ENCODE measurements at regions not wholly inside any gene's neighbourhood (a gene's known extent, or its start where the extent isn't known, plus 50 kb on each side); places are given as distances from the start of the nearest gene placed in this dataset.
A peak's percentile ranks its signal among the peaks of the same experiment; 100 is the strongest.

DNA sequence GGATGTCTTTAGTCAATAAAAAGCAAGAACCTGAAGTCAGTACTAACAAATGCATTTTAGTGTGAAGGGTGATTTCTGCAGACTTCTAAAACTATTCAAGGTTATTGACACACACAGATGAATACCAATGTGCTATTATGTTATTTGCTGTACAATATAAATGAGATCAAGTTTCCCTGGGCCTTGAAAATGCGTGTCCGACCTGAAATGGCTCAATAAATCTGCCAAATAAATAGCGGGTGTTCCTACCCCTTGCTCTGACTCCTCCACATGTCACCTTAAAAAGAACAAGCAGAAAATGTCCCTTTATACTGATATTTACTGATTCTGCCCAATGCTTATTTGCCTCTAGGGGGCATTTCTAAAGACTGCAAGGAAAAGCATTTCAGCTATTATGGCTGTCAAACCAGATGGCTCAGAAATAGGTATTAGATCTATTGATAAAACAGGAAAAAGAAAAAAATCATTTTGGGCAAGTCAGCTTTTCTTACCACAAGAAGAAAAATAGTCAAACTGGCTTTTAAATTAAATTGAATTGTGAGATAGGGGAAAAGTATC is 367.3 kb upstream of the KITLG start:
- Histone ChIP-seq H3K27me3 (replicated peaks in 2 of 5; ENCODE audit: control insufficient read depth in 4 of 5, insufficient read depth in 5 of 5, low read length in 4 of 5) (no peaks in the 10 kb centered on the region), H3K36me3 (ENCODE audit: control insufficient read depth in 4 of 4, insufficient read depth in 4 of 4, low read length in 3 of 4) (no peaks in the 10 kb centered on the region), H3K4me1 (ENCODE audit: control extremely low read depth in 1 of 4, control insufficient read depth in 4 of 4, insufficient read depth in 4 of 4, low read length in 3 of 4) (peaks cover 0 to 27% (median 16%) of the 10 kb centered on the region in 4 experiments), H3K4me3 (ENCODE audit: control insufficient read depth in 1 of 7, extremely low read depth in 1 of 7, insufficient read depth in 4 of 7, low read depth in 2 of 7, low read length in 6 of 7) (no peak overlapping the region), H3K9me3 (ENCODE audit: control extremely low read depth in 1 of 5, control insufficient read depth in 4 of 5, insufficient read depth in 2 of 5, low read depth in 1 of 5, low read length in 4 of 5) (no peaks in the 10 kb centered on the region), H3K27ac (ENCODE audit: insufficient read depth in 1 of 2, low read depth in 1 of 2, low read length in 2 of 2, poor library complexity in 1 of 2, severe bottlenecking in 2 of 2) (no peak overlapping the region)
- WGBS (ENCODE audit: insufficient coverage), result 100% methylated on average over 3 of the region's 3 CpGs
- ChIA-PET POLR2A (no interaction called here), CTCF (interaction anchor here (0.6 kb wide), 1 partner anchor 883 kb away, joined by 3 read pairs; no protein-coding TSS in a partner anchor)
- no peak for DNase-seq

DNA sequence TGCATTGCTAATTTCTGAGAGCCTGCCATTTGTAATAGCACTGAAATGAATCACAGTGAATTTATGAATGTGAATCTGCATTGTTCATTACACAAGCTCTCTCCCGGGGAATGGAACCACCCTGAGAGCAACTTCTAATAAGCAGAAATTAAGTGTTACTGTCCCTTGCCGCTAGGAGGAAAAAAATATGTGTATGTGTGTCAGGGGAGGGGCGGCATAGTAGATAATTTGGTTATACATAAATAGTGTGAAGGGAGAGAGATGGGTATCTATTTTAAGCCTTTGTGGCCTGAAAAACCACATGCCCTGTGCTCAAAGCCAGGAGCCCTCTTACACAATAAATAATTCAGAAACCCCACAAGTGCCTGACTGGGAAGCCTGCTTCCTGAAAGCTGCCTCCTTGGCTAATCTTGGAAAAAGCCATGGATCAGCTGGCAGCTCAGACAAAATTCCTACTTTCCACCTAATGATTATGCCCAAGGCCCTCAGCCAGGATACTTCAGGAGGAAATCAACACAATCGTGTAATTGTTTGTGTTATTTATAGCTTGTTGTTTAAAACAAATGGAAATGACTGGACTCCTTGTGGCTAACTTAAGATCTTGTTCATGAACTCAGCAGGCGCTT is 366.2 kb upstream of the KITLG start:
- H3K4me3 ChIP-seq (ENCODE audit: control insufficient read depth in 1 of 7, extremely low read depth in 1 of 7, insufficient read depth in 4 of 7, low read depth in 2 of 7, low read length in 6 of 7), result peak overlapping the region in 2 of 7 experiments; percentile 10 to 18
- ChIA-PET POLR2A (no interaction called here), CTCF (interaction anchor here (0.6 to 1.5 kb wide), 3 partner anchors 14 to 882 kb away, joined by 3 read pairs; no protein-coding TSS in a partner anchor)
- no peaks in the 10 kb centered on the region for H3K9me3 ChIP-seq (ENCODE audit: control extremely low read depth in 1 of 5, control insufficient read depth in 4 of 5, insufficient read depth in 2 of 5, low read depth in 1 of 5, low read length in 4 of 5)
- no peak overlapping the region for H3K27ac ChIP-seq (ENCODE audit: insufficient read depth in 1 of 2, low read depth in 1 of 2, low read length in 2 of 2, poor library complexity in 1 of 2, severe bottlenecking in 2 of 2)
- no peaks in the 10 kb centered on the region for H3K27me3 ChIP-seq (replicated peaks in 2 of 5; ENCODE audit: control insufficient read depth in 4 of 5, insufficient read depth in 5 of 5, low read length in 4 of 5)
- peaks cover 0 to 27% (median 16%) of the 10 kb centered on the region in 4 experiments for H3K4me1 ChIP-seq (ENCODE audit: control extremely low read depth in 1 of 4, control insufficient read depth in 4 of 4, insufficient read depth in 4 of 4, low read length in 3 of 4)
- H3K36me3 ChIP-seq (ENCODE audit: control insufficient read depth in 4 of 4, insufficient read depth in 4 of 4, low read length in 3 of 4), result no peaks in the 10 kb centered on the region
- 28% methylated on average over 4 of the region's 5 CpGs for WGBS (ENCODE audit: insufficient coverage)
- peak; percentile 8 to 74 (median 68) for DNase-seq

DNA sequence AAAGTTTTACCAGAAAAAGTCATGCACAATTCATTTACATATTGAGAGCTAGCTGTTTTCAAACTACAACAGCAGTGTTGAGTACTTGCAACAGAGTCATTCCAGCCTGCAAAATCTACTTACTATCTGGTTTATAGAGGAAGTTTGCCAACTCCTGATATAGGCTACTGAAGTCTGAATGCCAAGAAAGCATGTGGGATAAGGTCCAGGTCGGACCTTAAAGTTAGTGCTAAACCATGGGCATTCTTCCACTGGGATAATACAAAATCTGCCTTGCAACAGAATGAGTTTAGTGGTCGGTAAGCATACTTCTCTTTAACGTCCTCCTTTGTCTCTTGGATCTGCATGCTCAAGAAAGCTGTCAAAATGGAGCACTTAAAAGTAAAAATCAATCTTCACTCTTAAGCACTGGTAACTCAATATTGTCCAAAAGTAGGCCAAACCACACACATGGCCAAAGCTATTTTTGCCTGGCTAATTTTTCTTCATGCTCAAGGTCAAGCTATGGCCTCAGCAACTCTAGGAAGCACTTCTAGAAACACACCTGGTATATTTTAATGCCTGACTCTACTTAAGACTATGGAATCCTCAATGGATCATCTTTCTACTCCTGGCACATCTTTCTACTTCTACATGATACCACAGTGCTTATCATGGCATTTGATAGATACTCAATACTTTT is 364.9 kb upstream of the KITLG start:
- Histone ChIP-seq H3K4me1 (ENCODE audit: control extremely low read depth in 1 of 4, control insufficient read depth in 4 of 4, insufficient read depth in 4 of 4, low read length in 3 of 4) (peaks cover 0 to 27% (median 16%) of the 10 kb centered on the region in 4 experiments), H3K27ac (ENCODE audit: insufficient read depth in 1 of 2, low read depth in 1 of 2, low read length in 2 of 2, poor library complexity in 1 of 2, severe bottlenecking in 2 of 2) (no peak overlapping the region), H3K36me3 (ENCODE audit: control insufficient read depth in 4 of 4, insufficient read depth in 4 of 4, low read length in 3 of 4) (no peaks in the 10 kb centered on the region), H3K9me3 (ENCODE audit: control extremely low read depth in 1 of 5, control insufficient read depth in 4 of 5, insufficient read depth in 2 of 5, low read depth in 1 of 5, low read length in 4 of 5) (no peaks in the 10 kb centered on the region), H3K4me3 (ENCODE audit: control insufficient read depth in 1 of 7, extremely low read depth in 1 of 7, insufficient read depth in 4 of 7, low read depth in 2 of 7, low read length in 6 of 7) (no peak overlapping the region), H3K27me3 (replicated peaks in 2 of 5; ENCODE audit: control insufficient read depth in 4 of 5, insufficient read depth in 5 of 5, low read length in 4 of 5) (no peaks in the 10 kb centered on the region)
- 97% methylated on average over 3 of the region's 3 CpGs for WGBS (ENCODE audit: insufficient coverage)
- ChIA-PET POLR2A (no interaction called here), CTCF (no interaction called here)
- DNase-seq, result peak in 1 of 3 donors; percentile 3

GRCh38 chr12:88944397-88944796 is 364.1 kb upstream of the KITLG start:
- ChIA-PET POLR2A (no interaction called here), CTCF (no interaction called here)
- H3K4me1 ChIP-seq (ENCODE audit: control extremely low read depth in 1 of 4, control insufficient read depth in 4 of 4, insufficient read depth in 4 of 4, low read length in 3 of 4), result peaks cover 0 to 27% (median 16%) of the 10 kb centered on the region in 4 experiments
- no peaks in the 10 kb centered on the region for H3K36me3 ChIP-seq (ENCODE audit: control insufficient read depth in 4 of 4, insufficient read depth in 4 of 4, low read length in 3 of 4)
- H3K27ac ChIP-seq (ENCODE audit: insufficient read depth in 1 of 2, low read depth in 1 of 2, low read length in 2 of 2, poor library complexity in 1 of 2, severe bottlenecking in 2 of 2), result no peak overlapping the region
- DNase-seq, result peak; percentile 46 to 92 (median 84)
- H3K9me3 ChIP-seq (ENCODE audit: control extremely low read depth in 1 of 5, control insufficient read depth in 4 of 5, insufficient read depth in 2 of 5, low read depth in 1 of 5, low read length in 4 of 5), result no peaks in the 10 kb centered on the region
- H3K27me3 ChIP-seq (replicated peaks in 2 of 5; ENCODE audit: control insufficient read depth in 4 of 5, insufficient read depth in 5 of 5, low read length in 4 of 5), result no peaks in the 10 kb centered on the region
- 17% methylated on average over 2 of the region's 3 CpGs for WGBS (ENCODE audit: insufficient coverage)
- H3K4me3 ChIP-seq (ENCODE audit: control insufficient read depth in 1 of 7, extremely low read depth in 1 of 7, insufficient read depth in 4 of 7, low read depth in 2 of 7, low read length in 6 of 7), result no peak overlapping the region

- H3K4me1 ChIP-seq (ENCODE audit: control extremely low read depth in 1 of 4, control insufficient read depth in 4 of 4, insufficient read depth in 4 of 4, low read length in 3 of 4), result peaks cover 0 to 13% (median 5%) of the 10 kb centered on the region in 4 experiments
- no peaks in the 10 kb centered on the region for H3K36me3 ChIP-seq (ENCODE audit: control insufficient read depth in 4 of 4, insufficient read depth in 4 of 4, low read length in 3 of 4)
- H3K9me3 ChIP-seq (ENCODE audit: control extremely low read depth in 1 of 5, control insufficient read depth in 4 of 5, insufficient read depth in 2 of 5, low read depth in 1 of 5, low read length in 4 of 5), result no peaks in the 10 kb centered on the region
- H3K27ac ChIP-seq (ENCODE audit: insufficient read depth in 1 of 2, low read depth in 1 of 2, low read length in 2 of 2, poor library complexity in 1 of 2, severe bottlenecking in 2 of 2), result no peak overlapping the region
- ChIA-PET CTCF (no interaction called here), POLR2A (no interaction called here)
- H3K4me3 ChIP-seq (ENCODE audit: control insufficient read depth in 1 of 7, extremely low read depth in 1 of 7, insufficient read depth in 4 of 7, low read depth in 2 of 7, low read length in 6 of 7), result no peak overlapping the region
- no peaks in the 10 kb centered on the region for H3K27me3 ChIP-seq (replicated peaks in 2 of 5; ENCODE audit: control insufficient read depth in 4 of 5, insufficient read depth in 5 of 5, low read length in 4 of 5)
- no peak for DNase-seq
- 100% methylated on average over 2 of the region's 2 CpGs for WGBS (ENCODE audit: insufficient coverage)
Observed at GRCh38 chr12:88940854-88941253, 360.6 kb upstream of the KITLG start.

DNA sequence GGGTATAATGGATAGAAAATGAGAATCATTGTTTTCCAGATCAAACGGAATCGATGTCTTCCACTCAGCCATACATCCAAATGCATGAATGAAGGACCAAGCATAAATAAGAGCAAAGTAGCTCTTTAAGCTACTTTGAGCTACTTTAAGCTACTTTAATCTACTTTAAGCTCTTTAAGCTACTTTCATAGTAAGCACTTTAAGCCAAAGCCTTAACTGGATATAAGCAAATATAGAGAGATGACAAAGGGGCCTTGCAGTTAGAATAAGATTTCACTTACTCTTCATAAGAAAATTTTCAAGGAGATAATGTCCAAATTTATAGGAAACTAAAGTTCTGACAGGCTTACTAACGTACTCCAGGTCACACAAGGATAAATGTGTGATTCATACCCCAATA is 355.6 kb upstream of the KITLG start:
- DNase-seq, result no peak
- CTCF ChIA-PET, result no interaction called here
- H3K4me3 ChIP-seq (ENCODE audit: control insufficient read depth in 1 of 7, extremely low read depth in 1 of 7, insufficient read depth in 4 of 7, low read depth in 2 of 7, low read length in 6 of 7), result no peak overlapping the region

GRCh38 chr12:88934163-88934747 is 354.0 kb upstream of the KITLG start:
- Histone ChIP-seq H3K9me3 (ENCODE audit: control extremely low read depth in 1 of 5, control insufficient read depth in 4 of 5, insufficient read depth in 2 of 5, low read depth in 1 of 5, low read length in 4 of 5) (no peaks in the 10 kb centered on the region), H3K4me3 (ENCODE audit: control insufficient read depth in 1 of 7, extremely low read depth in 1 of 7, insufficient read depth in 4 of 7, low read depth in 2 of 7, low read length in 6 of 7) (no peak overlapping the region), H3K27ac (ENCODE audit: insufficient read depth in 1 of 2, low read depth in 1 of 2, low read length in 2 of 2, poor library complexity in 1 of 2, severe bottlenecking in 2 of 2) (no peak overlapping the region), H3K4me1 (ENCODE audit: control extremely low read depth in 1 of 4, control insufficient read depth in 4 of 4, insufficient read depth in 4 of 4, low read length in 3 of 4) (no peaks in the 10 kb centered on the region), H3K36me3 (ENCODE audit: control insufficient read depth in 4 of 4, insufficient read depth in 4 of 4, low read length in 3 of 4) (no peaks in the 10 kb centered on the region), H3K27me3 (replicated peaks in 2 of 5; ENCODE audit: control insufficient read depth in 4 of 5, insufficient read depth in 5 of 5, low read length in 4 of 5) (no peaks in the 10 kb centered on the region)
- ChIA-PET POLR2A (no interaction called here), CTCF (no interaction called here)
- 100% methylated on average over 1 of the region's 3 CpGs for WGBS (ENCODE audit: insufficient coverage)
- no peak for DNase-seq

More for the DNA sequence above, 355.6 kb upstream of the KITLG start:
- Histone ChIP-seq H3K27ac (ENCODE audit: insufficient read depth in 1 of 2, low read depth in 1 of 2, low read length in 2 of 2, poor library complexity in 1 of 2, severe bottlenecking in 2 of 2) (no peak overlapping the region), H3K9me3 (ENCODE audit: control extremely low read depth in 1 of 5, control insufficient read depth in 4 of 5, insufficient read depth in 2 of 5, low read depth in 1 of 5, low read length in 4 of 5) (no peaks in the 10 kb centered on the region), H3K4me1 (ENCODE audit: control extremely low read depth in 1 of 4, control insufficient read depth in 4 of 4, insufficient read depth in 4 of 4, low read length in 3 of 4) (no peaks in the 10 kb centered on the region), H3K27me3 (replicated peaks in 2 of 5; ENCODE audit: control insufficient read depth in 4 of 5, insufficient read depth in 5 of 5, low read length in 4 of 5) (no peaks in the 10 kb centered on the region), H3K36me3 (ENCODE audit: control insufficient read depth in 4 of 4, insufficient read depth in 4 of 4, low read length in 3 of 4) (no peaks in the 10 kb centered on the region)
- 93% methylated on average over 3 of the region's 3 CpGs for WGBS (ENCODE audit: insufficient coverage)
- POLR2A ChIA-PET, result interaction anchor here (0.7 kb wide), 1 partner anchor 23 kb away, joined by 3 read pairs; no protein-coding TSS in a partner anchor
